Ovary (tissue), 7 donors: ENCODE measurements at regions not wholly inside any gene's neighbourhood (a gene's known extent, or its start where the extent isn't known, plus 50 kb on each side); places are given as distances from the start of the nearest gene placed in this dataset.

Experiments used
- DNase-seq, 5 donors: peaks; one replicate each; pipeline ENCODE4 v3.0.0-alpha.2; 2019 to 2020
- H3K27ac ChIP-seq, 2 donors: fragments of 200-600 bp; one replicate each; pipeline versions ENCODE4 v1.5.1 to v1.8.0; 2019 to 2022
- H3K27me3 ChIP-seq: fragments of 200-600 bp; one replicate; pipeline ENCODE4 v1.8.0; 2022
- H3K36me3 ChIP-seq: fragments of 200-600 bp; sonication (generic); one replicate; pipeline ENCODE4 v1.5.1; 2019
- H3K4me1 ChIP-seq: one replicate; pipeline ENCODE4 v1.8.1; 2013; ENCODE audit warnings: mild to moderate bottlenecking, moderate library complexity; ENCODE audit not compliant: insufficient read depth
- H3K4me3 ChIP-seq: fragments of 200-600 bp; sonication (generic); one replicate; pipeline ENCODE4 v1.5.1; 2017
- H3K9me3 ChIP-seq, 2 donors: fragments of 200-600 bp in 1 of 2; sonication (generic) in 1 of 2; one replicate each; pipeline versions ENCODE4 v1.5.1 to v1.8.1; 2013 to 2019; ENCODE audit warnings: mild to moderate bottlenecking in 1 of 2, moderate library complexity in 1 of 2
- EP300 ChIP-seq: sonication (generic); formaldehyde crosslinking; IDR thresholded peaks from one replicate; pipeline ENCODE4 v1.6.1; 2017; ENCODE audit warnings: antibody characterized with exemption
- POLR2A ChIP-seq: fragments of 450-650 bp; IDR thresholded peaks from one replicate; pipeline ENCODE4 v1.6.1; 2017; ENCODE audit warnings: antibody characterized with exemption, mild to moderate bottlenecking, moderate library complexity
- WGBS, 3 donors: extraction: QIAGEN DNeasy Blood & Tissue Kit in 1 of 3; methylation state at CpG; one replicate each; pipeline versions ENCODE4 v1.1.5 to v1.1.7; 2013 to 2017; 5-methylcytosine and 5-hydroxymethylcytosine counted together
- intact Hi-C, 4 donors: fragments of 100-400 bp; cut with DNase I; formaldehyde crosslinking; loops; one replicate each; pipeline versions ENCODE4 v1.11.0 to v1.15.1; 2022 to 2023
- TF ChIP-seq, protein P1 (sequence below), 3 donors: fragments of 450-650 bp in 2 of 3; fragments of 200-600 bp in 1 of 3; IDR thresholded peaks; one replicate each; pipeline versions ENCODE4 v1.5.1 to v1.8.0; 2016 to 2022; ENCODE audit warnings: antibody characterized with exemption in 3 of 3, mild to moderate bottlenecking in 1 of 3
- donor health status: DM: no; HTN: no; CAD: no; lungs with moderate emphysema.
- donor health status: DM: no; HTN: no; CAD: no.
- donor health status: Bipolar disorder and iron deficiency.
- donor health status: DM: no; HTN: no; CAD: no.
- donor health status: DM: yes; HTN: yes; CAD: no.

DNA sequence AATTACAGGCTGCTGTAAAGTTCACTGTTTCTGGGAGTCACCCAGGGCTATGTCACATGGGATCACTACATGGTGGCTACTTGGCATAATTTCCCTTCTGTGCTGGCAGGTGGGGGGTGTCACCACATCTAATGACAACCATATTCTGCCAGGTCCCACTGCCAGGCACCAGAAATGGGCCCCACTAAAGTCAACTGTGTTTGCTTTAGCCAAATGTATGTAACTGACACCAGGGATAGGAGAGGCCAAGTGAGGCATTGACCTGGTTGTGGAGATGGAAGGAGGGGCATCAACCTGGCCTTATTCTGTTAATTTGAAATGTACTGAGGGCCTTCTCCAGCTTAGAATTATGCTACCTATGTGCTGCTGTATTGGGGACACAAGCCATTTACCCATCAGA lies 370.6 kb upstream of the PROX1 start:
- no peaks in the 10 kb centered on the region for H3K27me3 ChIP-seq
- H3K36me3 ChIP-seq: no peaks in the 10 kb centered on the region
- intact Hi-C loops: no loop called here
- no peak for DNase-seq
- TF ChIP-seq EP300 (no peak), POLR2A (no peak)
- TF ChIP-seq, protein P1, sequence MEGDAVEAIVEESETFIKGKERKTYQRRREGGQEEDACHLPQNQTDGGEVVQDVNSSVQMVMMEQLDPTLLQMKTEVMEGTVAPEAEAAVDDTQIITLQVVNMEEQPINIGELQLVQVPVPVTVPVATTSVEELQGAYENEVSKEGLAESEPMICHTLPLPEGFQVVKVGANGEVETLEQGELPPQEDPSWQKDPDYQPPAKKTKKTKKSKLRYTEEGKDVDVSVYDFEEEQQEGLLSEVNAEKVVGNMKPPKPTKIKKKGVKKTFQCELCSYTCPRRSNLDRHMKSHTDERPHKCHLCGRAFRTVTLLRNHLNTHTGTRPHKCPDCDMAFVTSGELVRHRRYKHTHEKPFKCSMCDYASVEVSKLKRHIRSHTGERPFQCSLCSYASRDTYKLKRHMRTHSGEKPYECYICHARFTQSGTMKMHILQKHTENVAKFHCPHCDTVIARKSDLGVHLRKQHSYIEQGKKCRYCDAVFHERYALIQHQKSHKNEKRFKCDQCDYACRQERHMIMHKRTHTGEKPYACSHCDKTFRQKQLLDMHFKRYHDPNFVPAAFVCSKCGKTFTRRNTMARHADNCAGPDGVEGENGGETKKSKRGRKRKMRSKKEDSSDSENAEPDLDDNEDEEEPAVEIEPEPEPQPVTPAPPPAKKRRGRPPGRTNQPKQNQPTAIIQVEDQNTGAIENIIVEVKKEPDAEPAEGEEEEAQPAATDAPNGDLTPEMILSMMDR (IDR thresholded peaks at IDR 0.05): no peak
- H3K9me3 ChIP-seq: no peaks in the 10 kb centered on the region
- H3K4me1 ChIP-seq: no peaks in the 10 kb centered on the region
- no peak overlapping the region for H3K27ac ChIP-seq
- H3K4me3 ChIP-seq: no peak overlapping the region

DNA sequence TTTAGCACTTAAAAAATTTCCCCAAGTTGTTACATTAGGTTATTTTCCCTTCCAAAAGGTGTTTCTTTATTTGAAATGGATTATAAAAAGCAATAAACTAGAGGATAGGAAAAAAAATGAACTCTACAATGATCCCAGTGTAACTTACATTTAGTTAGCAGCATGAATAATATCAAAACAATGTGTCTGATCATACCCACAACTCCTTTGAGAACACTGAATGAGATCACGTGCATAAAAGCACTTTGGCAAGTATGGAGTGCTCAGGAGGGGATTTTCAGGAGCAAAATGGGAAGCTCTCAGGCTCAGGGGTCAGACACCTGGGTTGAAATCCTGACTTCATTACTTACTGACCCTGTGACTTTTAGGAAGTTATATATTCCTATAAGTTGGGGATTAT lies 369.7 kb upstream of the PROX1 start:
- WGBS, 3 donors: 26 to 32% (median 30%) methylated on average over 1 of the region's 1 CpG
- TF ChIP-seq EP300 (no peak), POLR2A (no peak)
- TF ChIP-seq, protein P1 (IDR thresholded peaks at IDR 0.05): no peak
- Histone ChIP-seq H3K9me3 (no peaks in the 10 kb centered on the region), H3K4me3 (no peak overlapping the region), H3K4me1 (no peaks in the 10 kb centered on the region), H3K36me3 (no peaks in the 10 kb centered on the region), H3K27ac (no peak overlapping the region), H3K27me3 (no peaks in the 10 kb centered on the region)
- intact Hi-C loops: no loop called here
- no peak for DNase-seq

DNA sequence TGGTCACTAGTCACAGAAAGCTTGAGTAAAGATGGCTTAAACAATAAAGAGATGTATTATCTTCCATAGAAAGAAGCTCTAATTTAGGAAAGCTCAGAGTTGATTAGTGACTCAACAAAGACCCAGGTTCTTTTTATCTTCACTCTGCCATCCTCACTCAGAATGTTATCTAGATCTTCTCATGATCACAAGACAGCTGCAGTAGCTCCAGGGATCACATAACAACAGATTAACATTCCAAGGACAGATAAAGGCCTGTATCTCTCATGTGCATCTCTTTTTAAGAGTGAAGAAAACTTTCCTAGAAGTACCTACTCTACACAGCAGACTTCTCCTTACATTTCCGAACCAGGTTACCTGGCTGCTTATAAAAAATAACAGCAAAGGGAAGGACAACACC lies 368.7 kb upstream of the PROX1 start:
- no peaks in the 10 kb centered on the region for H3K9me3 ChIP-seq
- DNase-seq: no peak
- no peaks in the 10 kb centered on the region for H3K36me3 ChIP-seq
- intact Hi-C loops: no loop called here
- 90 to 95% (median 94%) methylated on average over 1 of the region's 1 CpG for WGBS, 3 donors
- no peak overlapping the region for H3K4me3 ChIP-seq
- no peaks in the 10 kb centered on the region for H3K27me3 ChIP-seq
- no peaks in the 10 kb centered on the region for H3K4me1 ChIP-seq
- TF ChIP-seq, protein P1 (IDR thresholded peaks at IDR 0.05): no peak
- TF ChIP-seq EP300: no peak
- TF ChIP-seq POLR2A: no peak
- H3K27ac ChIP-seq: no peak overlapping the region

DNA sequence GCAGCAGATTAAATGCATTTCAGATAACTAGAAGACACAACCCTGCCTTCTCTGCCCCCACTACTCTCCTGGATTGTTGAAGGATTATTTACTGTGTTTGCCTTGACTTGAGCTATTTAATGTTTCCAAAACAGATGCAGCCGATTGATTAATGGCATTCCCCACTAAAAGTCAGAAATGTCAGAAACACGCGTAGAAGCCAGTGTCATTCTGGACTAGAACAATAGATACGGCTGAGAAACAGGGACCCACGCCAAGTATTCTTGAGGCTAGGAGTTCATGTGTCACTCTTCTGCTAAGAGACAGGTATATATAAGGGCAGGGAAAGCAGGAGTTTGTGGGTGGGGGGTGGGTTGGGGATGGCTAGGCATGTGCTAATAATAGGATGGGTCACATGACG lies 366.7 kb upstream of the PROX1 start:
- H3K36me3 ChIP-seq: no peaks in the 10 kb centered on the region
- intact Hi-C loops: no loop called here
- no peaks in the 10 kb centered on the region for H3K9me3 ChIP-seq
- DNase-seq: no peak
- 49 to 51% (median 50%) methylated on average over 6 of the region's 6 CpGs for WGBS, 3 donors
- H3K27me3 ChIP-seq: no peaks in the 10 kb centered on the region
- H3K27ac ChIP-seq: no peak overlapping the region
- TF ChIP-seq EP300 (no peak), POLR2A (no peak)
- TF ChIP-seq, protein P1 (IDR thresholded peaks at IDR 0.05): no peak
- no peaks in the 10 kb centered on the region for H3K4me1 ChIP-seq
- no peak overlapping the region for H3K4me3 ChIP-seq
